Amygdala (tissue), 56 donors: ENCODE measurements at regions not wholly inside any gene's neighbourhood (a gene's known extent, or its start where the extent isn't known, plus 50 kb on each side); places are given as distances from the start of the nearest gene placed in this dataset.

Experiments
- DNase-seq, 56 donors: peaks; one replicate each; lab custom pipeline; 2025; lab: John Stamatoyannopoulos, UW

DNA sequence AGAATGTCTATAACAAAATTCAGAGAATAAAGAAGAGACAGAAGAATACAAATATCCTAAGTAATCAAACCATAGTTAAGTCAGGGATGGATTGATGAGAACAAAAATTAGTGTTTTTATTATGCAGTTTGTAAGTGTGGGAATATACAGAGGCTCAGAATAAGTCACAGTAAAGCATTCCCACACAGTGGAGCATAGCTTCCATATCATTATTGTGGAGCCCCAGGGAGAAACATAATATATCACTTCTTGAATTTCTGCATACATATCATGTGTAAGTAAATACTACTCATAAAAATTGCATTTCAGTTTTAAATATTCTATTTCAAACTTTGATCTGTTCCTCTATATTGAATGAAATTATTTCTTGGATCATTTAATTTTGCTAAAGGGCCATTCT, 790.4 kb downstream of the PLA2G4A start:
- DNase-seq, result no peak

DNA sequence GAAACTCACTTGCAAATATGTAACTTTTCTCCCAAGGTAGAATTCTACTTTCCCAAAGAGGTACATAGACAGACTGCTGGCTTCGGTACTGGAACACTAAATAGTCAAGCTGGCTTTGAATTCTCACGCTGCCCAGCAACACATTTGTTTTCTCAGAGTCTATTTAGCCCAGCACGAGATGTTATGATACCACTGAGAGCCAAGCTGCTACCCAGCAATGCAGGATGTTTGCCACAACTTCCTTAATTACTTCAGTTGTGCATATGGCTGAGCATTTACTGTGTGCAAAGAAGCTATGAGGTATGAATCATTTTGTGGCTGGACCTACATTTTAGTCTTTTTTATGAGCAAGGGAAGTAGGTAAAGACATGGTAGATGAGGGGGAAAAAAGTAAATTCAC, 793.2 kb downstream of the PLA2G4A start:
- no peak for DNase-seq

DNA sequence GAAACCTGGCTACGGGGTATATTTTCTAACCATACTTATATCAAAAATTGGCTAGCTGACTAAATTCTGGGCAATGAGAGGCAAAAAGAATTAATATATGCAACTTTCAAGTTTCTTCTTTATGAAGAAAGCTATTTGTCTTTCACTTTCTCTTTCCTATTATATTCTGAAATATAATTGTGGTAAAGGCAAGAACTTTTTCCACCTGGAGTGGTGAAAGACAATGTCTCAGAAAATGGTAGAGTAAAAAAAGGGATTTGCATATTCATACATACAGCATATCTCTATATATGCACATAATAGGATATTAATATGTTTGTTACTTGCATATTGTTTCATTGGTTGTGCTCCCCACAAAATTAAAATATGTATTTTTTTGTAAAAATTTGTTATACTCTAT, 793.8 kb downstream of the PLA2G4A start:
- DNase-seq, result no peak

DNA sequence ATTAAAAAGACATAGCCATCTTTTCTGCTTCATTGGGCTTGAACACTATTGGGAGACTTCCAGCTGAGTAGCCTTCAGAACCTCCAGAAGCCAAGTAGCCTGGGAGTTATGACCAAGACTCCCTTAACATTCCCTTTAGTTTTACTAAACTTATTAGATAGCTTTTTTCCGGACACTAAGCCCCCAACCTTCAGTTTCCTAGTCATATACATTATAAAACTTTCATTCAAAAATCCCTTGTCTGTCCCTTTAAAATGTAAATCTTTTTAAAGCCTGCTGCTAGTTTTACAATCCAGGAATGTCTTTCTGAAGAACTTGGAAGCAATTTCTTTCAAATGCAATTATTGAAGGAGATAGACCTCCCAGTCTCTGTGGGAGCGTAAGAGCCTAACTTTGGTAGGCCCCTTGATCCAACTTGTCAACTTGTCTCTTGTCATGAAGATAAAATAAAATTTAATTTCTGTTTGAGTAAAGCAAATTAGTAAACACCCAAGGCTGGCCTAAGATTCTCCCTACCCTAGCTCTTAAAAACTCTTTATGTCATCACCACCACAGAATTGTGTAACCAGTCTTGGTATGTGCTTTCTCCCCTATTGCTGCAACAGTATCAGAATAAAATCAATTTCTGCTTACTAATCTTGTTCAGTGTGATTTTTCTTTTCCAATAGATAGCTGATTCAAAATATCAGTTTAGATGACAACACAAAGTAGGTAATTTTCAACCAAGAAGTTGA, 796.2 kb downstream of the PLA2G4A start:
- no peak for DNase-seq

DNA sequence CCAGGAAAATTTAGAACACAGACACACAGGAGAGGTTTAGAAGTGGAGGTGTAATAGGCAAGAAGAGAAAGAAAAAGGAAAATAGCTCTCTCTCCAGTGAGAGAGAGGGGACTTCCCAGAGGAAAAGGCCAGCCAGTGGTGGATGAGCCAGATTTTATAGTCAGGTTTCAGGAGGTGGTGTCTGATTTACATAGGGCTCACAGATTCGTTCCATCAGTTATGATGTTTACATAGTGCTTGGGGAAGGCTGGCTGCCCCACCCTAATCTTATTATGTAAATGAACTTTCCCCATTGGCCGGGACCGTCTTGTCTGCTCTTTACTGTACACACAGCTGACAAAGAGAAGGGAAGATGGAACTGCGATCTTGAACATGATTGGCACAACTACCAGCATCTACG, 797.3 kb downstream of the PLA2G4A start:
- DNase-seq, result no peak

DNA sequence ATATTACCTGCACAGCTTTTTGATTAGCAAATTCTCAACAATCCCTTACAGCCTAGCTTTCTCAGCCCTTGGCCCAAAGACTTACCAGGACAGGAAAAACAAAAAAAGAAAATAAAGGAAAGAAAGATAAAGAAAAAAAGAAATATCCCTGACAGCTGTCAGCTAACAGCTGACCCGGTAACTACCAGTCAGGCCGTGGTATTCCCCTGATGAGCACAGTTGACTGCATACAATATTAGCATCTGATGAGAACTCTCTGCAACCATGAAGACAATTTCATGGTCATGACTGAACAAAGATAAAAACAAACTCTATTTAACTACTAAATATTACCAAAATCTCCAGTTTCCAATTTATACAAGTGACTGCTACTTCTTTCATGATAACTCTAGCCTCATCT, 798.8 kb downstream of the PLA2G4A start:
- no peak for DNase-seq

DNA sequence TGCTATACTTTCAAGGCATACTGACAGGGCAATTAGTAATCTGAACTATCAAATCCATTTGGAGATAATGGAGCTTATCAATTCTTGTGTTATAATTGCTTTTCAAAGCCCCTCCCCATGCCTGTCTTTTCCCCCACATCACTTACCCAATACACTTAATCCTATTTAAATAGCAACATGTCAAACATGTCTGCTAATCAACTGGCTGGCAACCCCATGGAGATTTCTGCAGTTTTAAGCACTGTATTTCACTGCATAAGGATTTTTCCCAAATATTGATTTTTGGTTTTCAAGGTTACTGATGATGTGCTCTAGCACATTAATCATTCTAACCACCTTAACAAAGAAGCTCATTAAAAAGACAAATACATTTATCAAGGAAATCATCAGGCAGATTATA, 800.3 kb downstream of the PLA2G4A start:
- no peak for DNase-seq

DNA sequence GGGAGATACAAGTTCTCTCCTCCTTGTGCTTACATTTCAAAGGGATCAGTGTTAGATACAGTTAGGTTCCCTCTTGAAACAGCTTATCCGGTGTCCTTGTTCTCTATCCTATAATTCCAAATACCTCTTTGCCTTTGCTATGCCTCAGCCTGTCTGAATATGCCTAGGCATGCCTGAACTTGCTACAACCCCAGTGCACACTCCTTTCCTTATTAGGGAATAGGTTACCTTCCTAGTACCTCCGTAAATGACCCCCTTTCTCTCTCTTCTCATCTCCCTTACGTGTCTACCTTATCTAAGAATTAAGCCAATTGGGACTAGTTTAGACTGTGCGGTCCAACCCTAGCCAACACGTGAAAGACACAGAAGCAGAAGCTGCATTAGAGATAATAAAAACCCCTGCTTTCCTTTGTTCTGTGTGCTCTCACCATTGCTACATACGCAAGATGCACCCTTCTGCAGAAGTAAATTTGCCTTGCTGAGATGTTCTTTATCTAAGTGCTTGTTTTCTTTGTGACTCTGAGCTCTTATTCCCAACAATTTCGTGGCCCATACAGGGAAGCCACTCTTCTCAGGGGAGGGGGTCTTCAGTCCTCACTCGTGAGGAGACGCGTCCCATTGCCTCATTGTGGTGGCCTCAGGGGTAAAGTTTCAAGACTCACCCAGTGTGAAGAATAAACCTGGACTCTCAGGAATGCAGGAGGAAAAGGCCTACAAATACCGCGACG, 802.1 kb downstream of the PLA2G4A start:
- DNase-seq, result no peak

DNA sequence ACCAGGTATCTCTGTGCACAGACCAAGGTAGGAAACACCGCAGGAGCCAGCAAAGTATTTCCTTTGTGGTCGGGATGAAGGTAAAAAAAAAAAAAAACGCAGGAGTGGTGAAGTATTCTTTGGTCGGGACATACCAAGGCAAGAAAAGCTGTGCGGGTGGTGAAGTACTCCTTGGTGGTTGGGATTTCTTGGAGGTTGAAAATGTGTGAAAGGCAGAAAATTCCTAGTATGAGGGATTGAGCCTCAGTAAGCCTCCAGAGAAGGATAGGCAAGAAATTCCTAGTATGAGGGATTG, 802.6 kb downstream of the PLA2G4A start:
- no peak for DNase-seq

DNA sequence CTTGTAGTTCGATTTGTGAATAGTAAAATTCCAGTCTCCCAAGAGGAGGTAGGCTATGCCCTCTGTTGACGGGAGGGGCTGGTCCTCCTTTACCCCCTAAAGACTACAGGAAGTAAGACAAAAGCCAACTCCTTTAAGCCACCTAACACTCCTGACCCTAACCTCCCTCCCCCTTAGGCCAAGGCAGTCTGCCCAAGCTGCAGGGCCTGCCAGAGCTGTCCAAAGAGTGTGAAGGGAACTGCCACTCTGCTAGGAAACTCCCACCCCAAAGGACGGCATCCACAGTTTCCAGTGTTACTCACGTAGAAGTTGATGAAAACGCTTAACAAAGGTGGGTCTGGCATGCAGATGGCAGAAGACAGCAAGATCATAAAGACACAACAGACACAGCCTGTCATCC, 803.2 kb downstream of the PLA2G4A start:
- no peak for DNase-seq

DNA sequence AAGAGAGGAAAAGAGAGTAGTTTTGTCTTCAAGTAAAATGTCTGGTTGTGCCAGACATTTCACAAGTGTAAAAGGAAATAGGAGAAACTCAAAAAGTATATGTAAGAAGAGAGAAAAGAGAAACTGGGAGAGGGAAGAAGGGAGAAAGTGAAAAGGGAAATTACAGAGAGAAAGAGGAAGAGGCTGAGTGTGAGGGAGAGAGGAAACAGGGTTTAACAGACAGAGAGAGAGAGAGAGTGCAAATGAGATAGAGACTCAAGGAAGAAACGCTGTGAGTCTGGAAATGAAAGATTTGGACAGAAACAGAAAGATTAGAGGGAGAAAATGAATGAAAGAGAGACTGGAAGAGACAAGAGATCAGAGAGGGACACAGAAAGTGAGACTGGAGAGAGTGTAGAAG, 806.2 kb downstream of the PLA2G4A start:
- DNase-seq, result no peak

DNA sequence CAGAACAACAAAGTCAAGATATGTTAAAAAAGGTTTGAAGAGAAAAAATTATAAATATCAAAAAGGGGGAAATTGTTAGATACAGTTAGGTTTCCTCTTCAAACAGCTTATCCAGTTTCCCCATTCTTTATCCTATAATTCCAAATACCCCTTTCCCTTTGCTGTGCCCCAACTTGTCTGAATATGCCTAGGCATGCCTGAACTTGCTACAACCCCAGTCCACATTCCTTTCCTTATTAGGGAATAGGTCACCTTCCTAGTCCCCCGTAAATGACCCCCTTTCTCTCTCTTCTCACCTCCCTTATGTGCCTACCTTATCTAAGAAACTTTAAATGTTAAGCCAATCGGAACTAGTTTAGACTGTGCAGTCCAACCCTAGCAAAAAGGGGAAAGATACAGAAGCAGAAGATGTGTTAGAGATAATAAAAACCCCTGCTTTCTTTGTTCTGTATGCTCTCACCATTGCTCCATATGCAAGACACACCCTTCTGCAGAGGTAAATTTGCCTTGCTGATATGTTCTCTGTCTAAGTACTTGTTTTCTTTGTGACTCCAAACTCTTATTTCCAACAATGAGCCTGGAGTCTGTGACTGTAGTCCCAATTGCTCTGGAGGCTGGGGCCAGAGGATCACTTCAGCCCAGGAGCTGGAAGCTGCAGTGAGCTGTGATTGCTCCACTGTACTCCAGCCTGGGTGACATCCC, 810.1 kb downstream of the PLA2G4A start:
- DNase-seq, result no peak

DNA sequence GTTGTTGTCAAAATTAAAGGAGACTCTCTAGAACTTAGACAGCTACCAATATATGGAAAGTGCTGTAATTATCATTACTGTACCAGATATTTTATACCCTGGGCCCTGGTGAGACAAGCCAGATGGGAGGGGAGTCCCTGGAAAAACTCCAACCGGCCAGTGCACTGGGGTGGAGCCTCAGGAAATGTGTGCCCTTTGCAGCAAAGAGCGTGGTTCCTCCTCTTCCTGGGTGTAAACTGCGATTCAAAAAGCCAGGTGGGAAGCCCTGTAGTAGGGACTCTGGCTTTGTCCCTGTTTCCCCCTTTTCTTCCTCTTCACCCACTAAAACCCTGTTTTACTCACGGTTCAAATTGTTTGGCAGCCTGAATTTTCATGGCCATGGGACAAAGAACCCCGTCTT, 812.3 kb downstream of the PLA2G4A start:
- DNase-seq, result no peak

DNA sequence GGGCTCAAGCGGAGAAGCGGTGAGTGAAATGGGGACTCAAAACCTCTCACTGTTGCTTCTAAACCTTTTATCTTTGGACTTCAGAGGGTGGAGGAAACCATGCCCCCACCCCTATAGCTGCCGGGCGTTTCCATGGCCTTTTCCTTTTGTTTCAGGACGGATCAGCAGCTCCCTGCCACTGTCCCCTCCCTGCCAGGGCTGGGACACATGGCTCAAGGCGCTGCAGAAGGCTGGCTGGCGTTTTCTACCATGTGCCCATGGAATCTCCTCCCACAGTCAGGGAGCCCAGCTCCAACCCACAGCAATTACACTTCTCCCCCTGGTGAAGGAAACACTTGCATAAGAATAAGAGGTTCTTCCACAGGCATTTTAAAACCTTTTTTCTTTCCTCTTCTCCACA, 812.7 kb downstream of the PLA2G4A start:
- DNase-seq, result no peak

DNA sequence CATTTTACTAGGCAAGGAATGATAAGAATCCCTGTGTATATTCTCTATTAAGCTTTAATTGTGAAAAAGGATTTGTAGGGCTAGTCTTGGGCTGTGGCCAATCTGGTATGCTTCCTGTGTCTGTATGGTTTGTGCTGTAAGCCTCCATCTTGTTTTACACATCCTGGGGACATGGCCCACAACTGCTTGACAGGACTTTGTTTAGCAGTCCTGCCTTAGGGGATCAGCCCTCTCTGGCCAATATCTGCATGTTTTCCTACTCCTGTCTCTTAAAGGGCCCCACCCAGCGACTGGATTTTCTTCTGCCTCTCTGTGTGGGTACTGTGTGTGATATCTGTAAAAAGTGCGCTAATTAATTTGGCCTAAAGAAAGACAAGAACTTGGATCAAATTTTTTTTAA, 813.2 kb downstream of the PLA2G4A start:
- no peak for DNase-seq

DNA sequence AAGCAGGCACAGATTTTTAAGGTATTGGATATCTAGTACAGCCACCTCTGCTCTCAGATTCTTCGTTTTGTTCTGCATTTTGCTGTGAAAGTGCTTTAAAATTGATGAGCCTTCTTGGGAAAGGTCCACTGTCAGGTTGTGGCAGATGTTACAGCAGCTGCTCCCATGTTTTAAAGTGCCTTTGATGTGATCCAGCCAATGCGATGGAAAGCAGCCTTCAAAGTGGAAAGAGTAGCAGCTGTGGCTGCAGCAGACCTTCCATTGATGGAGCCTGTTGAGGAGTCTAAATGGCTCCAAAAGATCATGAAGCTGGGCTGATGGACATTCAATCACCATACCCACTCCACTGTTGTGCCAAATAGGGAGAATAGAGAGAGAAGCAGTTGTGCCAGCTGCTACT, 816.9 kb downstream of the PLA2G4A start:
- DNase-seq, result no peak

DNA sequence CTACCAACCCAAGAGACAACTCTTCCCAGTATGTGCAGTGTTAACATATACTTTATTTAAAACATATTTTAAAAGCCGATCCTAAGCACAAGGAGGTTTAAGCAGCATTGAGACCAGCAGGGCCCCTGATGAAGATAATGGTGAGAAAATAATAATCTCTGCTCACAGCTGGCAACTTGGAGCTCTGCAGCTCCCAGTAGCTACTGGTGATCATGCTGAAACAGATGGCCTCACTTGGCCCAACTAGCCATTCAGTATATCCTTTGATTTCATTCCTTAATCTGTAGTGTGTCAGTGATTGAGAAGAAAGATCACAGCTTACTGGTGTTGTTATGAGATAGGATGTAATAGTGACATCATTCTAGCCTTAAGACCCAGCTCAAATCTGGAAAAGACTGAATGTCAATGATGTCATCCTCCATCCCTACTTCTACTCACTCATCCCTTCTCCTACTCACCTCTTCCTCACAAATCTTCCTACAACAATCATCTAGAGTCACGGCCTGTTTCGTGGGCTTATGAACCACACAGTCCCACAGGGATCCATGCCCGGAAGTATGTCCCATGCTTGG, 817.9 kb downstream of the PLA2G4A start:
- no peak for DNase-seq

DNA sequence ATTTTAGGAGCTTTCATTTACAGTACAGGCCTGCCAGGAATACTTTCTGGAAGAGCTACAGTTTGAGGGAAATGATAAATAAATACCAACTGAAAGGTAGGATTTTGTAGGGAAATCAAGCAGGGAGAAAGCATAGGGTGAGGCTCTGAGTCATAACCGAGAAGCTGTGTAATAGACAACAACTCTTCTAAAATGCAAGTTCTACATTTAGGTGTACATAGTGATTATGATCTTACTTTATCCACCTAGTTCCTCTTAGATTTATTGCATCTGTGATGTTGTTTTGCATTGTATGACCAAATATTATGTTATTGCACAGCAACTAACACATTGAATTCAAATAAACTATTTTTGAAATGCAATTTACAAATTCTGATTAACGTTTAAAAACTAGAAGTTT, 819.3 kb downstream of the PLA2G4A start:
- DNase-seq, result no peak

DNA sequence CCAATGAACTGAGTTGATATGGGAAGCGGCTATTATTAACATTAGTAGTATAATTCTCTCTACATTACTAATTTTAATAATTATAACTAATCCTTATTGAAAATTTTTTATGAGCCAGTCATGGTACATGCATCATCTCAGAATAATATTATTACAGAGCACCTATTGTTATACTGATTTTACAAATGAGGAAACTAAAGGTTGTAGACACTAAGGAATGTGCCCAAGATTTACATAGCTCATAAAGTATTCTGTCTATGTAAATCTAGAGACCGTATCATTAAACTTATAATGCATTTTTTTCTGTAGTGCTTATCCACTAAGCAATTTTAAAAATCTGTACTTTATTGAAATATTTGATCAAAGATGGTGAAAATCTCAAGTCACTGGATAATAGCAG, 825.9 kb downstream of the PLA2G4A start:
- DNase-seq, result no peak

DNA sequence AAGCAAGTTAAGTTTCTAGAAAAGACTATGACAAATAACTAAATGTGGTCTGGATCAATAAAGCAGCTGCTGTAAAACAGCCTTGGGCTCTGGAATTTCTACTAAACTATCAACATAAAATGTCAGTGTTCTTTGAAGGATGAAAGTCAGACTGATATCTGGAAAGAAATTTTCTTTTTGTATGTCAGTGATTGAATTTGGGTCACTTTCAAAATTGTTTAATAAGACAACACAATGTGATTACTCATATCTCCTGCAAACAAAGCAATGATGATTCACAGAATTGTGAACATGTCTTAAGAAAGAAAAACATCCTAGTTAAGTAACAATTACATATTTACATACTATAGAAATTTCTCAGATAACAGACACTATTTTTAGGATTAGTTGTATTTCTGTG, 826.4 kb downstream of the PLA2G4A start:
- DNase-seq, result no peak

DNA sequence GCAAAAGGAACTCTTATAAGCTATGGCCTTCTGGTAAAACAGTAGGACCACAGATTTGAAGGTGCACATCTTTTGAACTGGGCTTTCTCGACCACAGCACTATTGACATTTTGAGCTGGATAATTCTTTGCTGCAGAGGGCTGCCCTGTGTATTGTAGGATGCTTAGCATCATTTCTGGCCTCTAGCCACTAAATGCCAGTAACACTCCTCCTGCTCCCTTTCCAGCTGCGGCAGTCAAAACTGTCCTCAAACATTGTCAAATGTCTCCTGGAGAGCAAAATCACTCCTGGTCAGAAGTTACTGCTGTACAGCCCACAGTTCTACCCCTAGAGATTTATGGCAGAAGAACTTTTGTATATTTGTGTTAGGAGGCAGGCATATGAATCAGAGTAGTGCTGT, 836.7 kb downstream of the PLA2G4A start:
- DNase-seq, result no peak

DNA sequence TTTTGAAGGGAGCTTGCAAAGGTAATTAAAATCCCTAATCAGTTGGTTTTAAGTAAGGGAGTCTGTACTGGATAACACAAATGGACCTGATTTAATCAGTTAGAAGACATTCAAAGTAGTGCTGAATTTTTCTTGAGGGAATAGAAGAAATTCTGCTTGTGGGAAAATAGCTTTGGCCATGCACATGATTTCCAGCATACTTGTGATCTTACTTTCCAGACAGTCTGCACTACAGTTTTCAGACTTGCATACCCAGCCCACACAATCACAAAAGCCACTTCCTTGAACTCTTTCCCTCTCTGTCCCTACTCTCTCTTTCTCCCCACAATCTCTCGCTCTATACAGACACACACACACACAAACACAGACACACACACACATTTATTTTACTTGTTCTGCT, 852.1 kb downstream of the PLA2G4A start:
- no peak for DNase-seq
